Esophagus squamous epithelium (tissue), 4 donors: ENCODE measurements at regions not wholly inside any gene's neighbourhood (a gene's known extent, or its start where the extent isn't known, plus 50 kb on each side); places are given as distances from the start of the nearest gene placed in this dataset.

Experiments
- POLR2A ChIP-seq, 4 donors: fragments of 450-650 bp; IDR thresholded peaks; one replicate each; pipeline ENCODE4 v1.6.1; 2017; ENCODE audit warnings: antibody characterized with exemption in 4 of 4, mild to moderate bottlenecking in 4 of 4, moderate library complexity in 3 of 4
- TF ChIP-seq, protein P1 (sequence below), 6 experiments: fragments of 450-650 bp in 4 of 6; fragments of 200-600 bp in 2 of 6; sonication (generic) in 2 of 6; IDR thresholded peaks; one replicate each; pipeline ENCODE4 v1.5.1; 2016 to 2019; ENCODE audit warnings: antibody characterized with exemption in 6 of 6, mild to moderate bottlenecking in 4 of 6, moderate library complexity in 4 of 6

DNA sequence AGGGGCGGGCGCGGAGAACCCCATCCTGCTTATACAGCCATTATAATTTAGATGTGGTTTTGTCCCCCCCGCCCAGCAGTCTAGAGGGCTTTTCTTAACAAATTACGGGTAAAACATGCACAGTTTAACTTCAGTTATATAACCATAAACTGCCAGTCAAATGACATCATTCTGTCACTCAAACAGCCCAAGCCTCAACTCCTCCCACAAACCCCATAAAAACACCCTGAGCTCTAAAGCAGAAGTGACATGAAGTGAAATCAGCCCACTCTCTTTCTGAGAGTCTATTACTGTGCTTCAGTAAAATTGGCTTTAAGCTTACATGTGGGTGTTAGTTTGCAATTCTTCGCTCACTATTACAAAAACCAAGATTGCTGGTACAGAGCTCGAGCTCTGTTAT, 705.1 kb upstream of the GCFC2 start:
- TF ChIP-seq, protein P1, sequence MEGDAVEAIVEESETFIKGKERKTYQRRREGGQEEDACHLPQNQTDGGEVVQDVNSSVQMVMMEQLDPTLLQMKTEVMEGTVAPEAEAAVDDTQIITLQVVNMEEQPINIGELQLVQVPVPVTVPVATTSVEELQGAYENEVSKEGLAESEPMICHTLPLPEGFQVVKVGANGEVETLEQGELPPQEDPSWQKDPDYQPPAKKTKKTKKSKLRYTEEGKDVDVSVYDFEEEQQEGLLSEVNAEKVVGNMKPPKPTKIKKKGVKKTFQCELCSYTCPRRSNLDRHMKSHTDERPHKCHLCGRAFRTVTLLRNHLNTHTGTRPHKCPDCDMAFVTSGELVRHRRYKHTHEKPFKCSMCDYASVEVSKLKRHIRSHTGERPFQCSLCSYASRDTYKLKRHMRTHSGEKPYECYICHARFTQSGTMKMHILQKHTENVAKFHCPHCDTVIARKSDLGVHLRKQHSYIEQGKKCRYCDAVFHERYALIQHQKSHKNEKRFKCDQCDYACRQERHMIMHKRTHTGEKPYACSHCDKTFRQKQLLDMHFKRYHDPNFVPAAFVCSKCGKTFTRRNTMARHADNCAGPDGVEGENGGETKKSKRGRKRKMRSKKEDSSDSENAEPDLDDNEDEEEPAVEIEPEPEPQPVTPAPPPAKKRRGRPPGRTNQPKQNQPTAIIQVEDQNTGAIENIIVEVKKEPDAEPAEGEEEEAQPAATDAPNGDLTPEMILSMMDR (IDR thresholded peaks at IDR 0.05) = no peak
- TF ChIP-seq POLR2A (IDR thresholded peaks at IDR 0.05) = no peak
